ENCODE measurements at regions not wholly inside any gene's neighbourhood (a gene's known extent, or its start where the extent isn't known, plus 50 kb on each side); places are given as distances from the start of the nearest gene placed in this dataset.

DNA sequence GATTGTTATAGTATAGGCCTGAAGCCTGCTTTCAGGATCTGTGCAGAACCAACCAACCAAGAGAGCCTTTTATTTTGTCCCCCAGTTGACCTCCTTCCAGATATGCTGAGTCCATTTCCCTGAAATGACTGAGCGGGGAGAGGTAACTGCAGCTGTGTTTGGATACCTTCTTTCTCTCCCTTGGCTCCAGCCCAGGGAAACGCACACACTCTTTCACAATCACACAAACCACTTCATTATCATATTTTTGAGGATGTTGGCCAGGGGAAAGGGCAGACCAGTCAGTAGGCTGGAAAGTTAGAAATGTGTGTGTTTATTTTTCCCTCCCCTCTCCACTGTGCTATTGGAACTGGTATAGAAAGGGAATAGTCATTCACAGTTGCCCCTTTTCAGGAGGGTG, 417.7 kb upstream of the TBL1XR1 start:
- no peak for DNase-seq (ENCODE audit: low spot score)
- in situ Hi-C loops (cut with MboI; ENCODE audit: low pct_unique_long_range_greater_than_20kb, low sequenced_read_pairs, unreplicated experiment) = no loop called here
- TF ChIP-seq, protein P1, sequence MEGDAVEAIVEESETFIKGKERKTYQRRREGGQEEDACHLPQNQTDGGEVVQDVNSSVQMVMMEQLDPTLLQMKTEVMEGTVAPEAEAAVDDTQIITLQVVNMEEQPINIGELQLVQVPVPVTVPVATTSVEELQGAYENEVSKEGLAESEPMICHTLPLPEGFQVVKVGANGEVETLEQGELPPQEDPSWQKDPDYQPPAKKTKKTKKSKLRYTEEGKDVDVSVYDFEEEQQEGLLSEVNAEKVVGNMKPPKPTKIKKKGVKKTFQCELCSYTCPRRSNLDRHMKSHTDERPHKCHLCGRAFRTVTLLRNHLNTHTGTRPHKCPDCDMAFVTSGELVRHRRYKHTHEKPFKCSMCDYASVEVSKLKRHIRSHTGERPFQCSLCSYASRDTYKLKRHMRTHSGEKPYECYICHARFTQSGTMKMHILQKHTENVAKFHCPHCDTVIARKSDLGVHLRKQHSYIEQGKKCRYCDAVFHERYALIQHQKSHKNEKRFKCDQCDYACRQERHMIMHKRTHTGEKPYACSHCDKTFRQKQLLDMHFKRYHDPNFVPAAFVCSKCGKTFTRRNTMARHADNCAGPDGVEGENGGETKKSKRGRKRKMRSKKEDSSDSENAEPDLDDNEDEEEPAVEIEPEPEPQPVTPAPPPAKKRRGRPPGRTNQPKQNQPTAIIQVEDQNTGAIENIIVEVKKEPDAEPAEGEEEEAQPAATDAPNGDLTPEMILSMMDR (IDR thresholded peaks at IDR 0.05; ENCODE audit: extremely low read depth, insufficient read depth, missing control alignments) = no peak

DNA sequence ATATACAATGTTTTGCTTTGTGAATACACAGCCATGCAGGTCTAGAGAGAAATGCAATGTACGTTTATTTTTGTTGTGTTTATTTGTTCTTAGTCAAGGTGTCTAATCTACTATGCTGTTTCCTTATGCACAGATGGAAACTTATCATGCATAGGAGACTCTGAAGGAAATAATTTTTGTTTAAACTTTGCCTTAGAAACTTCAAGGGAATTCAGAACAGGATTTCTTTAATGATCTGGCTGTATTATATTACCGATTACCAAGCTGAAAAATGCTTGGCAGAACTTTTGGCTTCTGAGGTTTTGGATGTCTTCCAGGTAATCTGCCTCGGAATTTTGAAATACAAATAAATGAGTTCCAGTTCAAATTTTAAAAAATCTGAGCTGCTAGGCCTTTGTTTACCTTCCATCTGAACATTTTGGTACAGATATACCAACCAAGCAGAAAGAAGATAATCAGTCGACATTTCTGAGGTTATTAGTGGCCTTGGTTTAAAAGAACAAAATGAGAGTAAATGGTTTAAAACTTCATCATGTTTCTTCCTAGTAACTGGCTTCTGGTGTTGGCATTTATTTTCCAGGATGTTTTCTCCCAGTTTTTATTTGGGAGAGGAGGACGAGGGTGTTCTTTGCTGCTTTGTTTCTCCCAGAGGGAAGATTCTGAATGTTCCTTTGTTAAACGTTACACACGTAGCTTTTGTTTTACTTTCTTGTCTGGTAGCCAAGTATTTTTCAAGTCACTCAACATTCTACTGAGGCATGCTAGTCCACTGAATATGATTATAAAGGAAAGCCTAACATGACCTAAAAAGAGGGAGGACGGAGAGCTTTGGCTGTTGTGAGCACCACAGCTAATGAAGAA, 421.8 kb upstream of the TBL1XR1 start:
- DNase-seq (ENCODE audit: low spot score) = no peak
- in situ Hi-C loops (cut with MboI; ENCODE audit: low pct_unique_long_range_greater_than_20kb, low sequenced_read_pairs, unreplicated experiment) = no loop called here

DNA sequence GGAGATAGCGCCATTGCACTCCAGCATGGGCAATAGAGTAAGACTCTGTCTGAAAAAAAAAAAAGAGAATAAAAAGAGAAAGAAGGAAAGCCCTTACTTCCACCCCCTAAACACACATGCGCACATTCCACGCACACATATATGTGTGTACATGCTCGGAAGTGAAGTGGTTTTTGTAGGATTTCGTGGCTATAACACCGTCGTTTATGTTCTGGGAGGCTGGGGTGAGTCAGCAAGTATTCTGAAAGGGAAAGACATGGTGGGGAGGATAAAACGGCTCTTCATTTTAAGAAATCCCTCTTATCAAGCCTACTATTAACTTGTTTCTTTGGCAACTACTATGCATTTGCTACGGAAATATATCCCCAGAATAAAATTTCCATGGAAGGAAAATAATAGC, 422.8 kb upstream of the TBL1XR1 start:
- DNase-seq (ENCODE audit: low spot score) = no peak
- in situ Hi-C loops (cut with MboI; ENCODE audit: low pct_unique_long_range_greater_than_20kb, low sequenced_read_pairs, unreplicated experiment) = no loop called here
- TF ChIP-seq, protein P1 (IDR thresholded peaks at IDR 0.05; ENCODE audit: extremely low read depth, insufficient read depth, missing control alignments) = no peak

More for the DNA sequence above, 421.8 kb upstream of the TBL1XR1 start:
- TF ChIP-seq, protein P1 (IDR thresholded peaks at IDR 0.05; ENCODE audit: extremely low read depth, insufficient read depth, missing control alignments) = no peak

DNA sequence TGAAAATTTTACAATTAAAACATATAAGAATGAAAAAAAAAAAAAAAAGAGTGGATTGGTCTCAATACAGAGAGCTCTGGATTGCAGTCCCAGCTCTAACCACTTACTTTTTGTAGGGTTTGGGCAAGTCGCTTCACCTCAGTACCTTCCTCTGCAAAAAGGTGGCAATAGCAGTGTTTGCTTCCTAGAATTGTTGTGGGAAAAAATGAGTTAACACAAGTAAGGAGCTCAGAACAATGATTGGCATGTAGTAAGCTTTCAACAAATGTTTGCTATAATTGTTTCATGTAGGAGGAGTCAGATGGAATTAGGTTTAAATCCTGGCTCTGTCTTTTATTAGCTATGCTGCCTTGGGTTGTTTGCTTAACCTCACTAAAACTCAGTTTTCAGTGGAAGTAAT, 425.2 kb upstream of the TBL1XR1 start:
- in situ Hi-C loops (cut with MboI; ENCODE audit: low pct_unique_long_range_greater_than_20kb, low sequenced_read_pairs, unreplicated experiment) = no loop called here
- TF ChIP-seq, protein P1 (IDR thresholded peaks at IDR 0.05; ENCODE audit: extremely low read depth, insufficient read depth, missing control alignments) = no peak
- DNase-seq (ENCODE audit: low spot score) = no peak

DNA sequence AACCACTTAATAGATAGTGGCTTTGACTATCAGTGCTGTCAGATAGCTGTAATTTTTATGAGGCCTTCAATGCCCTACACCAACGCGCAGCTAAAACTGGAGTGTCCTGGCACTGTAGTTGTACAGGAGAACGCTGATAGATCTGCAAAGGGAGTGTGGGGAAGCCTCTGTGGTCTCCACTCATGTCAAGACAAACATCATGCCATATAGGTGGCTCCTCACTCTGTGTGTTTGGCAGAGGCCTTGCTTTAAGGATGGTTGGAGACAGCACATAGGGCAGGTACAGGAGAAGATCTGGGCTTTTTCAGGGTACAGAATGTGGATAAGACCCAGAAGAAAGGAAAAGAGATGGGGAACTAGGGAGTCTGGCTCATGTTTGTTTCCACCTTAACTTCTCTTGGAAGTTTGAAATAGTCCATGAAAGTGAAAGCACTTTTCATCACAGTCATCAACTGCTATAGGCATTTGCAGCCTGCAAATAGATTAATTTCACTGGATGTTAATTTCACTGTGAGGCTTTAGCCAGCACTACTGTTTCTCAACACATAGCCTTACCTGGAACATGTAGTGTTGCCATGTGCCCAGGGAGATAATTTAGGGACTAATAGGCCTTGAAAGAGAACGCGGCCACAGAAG, 425.8 kb upstream of the TBL1XR1 start:
- no peak for DNase-seq (ENCODE audit: low spot score)
- TF ChIP-seq, protein P1 (IDR thresholded peaks at IDR 0.05; ENCODE audit: extremely low read depth, insufficient read depth, missing control alignments) = no peak
- in situ Hi-C loops (cut with MboI; ENCODE audit: low pct_unique_long_range_greater_than_20kb, low sequenced_read_pairs, unreplicated experiment) = no loop called here

DNA sequence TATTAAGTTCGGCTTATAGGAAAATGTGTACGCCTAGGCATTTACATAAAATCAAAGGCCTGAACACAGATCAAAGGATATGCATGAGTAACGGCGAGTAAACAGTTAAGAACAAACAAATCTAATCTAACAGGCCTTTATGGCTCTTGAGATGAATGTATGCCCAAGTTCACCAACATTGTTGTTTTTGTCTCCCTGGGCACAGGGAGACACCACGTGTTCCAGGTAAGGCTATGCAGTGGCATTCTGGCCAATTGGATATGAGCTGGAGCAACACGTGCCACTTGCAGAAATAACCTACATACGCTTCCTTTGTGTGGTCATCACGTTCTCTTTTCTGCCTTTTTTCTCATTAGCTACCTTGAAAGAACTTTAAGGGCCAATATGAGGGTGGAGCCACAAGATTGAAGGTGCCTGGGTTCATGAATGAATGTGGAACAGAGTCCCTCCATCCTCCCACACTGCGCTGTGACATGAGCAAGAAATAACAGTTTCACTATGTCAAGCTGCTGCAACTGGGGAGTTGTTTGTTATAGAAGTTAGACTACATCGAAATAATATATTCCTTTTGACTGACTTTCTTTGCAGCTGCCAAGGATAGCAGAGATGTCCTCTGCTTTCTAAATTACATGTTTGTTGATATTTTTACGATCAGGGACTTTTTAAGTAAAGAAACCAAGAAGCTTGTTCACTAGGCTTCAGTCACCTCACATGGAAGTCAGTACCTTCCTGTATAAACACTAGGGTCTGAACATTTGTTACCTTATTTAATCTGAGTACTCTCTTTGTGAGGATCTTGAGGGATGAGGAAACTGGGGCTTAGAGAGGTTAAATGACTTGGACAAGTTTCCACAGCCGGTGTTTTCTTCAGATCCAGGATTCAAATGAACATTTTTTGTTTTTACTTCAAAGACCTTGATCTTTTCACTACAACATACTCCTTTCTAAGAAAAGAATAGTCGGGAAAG, 427.5 kb upstream of the TBL1XR1 start:
- in situ Hi-C loops (cut with MboI; ENCODE audit: low pct_unique_long_range_greater_than_20kb, low sequenced_read_pairs, unreplicated experiment) = no loop called here
- no peak for DNase-seq (ENCODE audit: low spot score)

More for the DNA sequence above, 427.5 kb upstream of the TBL1XR1 start:
- TF ChIP-seq, protein P1 (IDR thresholded peaks at IDR 0.05; ENCODE audit: extremely low read depth, insufficient read depth, missing control alignments) = no peak
